Jurkat, Clone E6-1 (cell line): ENCODE measurements at regions not wholly inside any gene's neighbourhood (a gene's known extent, or its start where the extent isn't known, plus 50 kb on each side); places are given as distances from the start of the nearest gene placed in this dataset.

Experiments used
- DNase-seq: peaks from one replicate; pipeline ENCODE4 v3.0.0-alpha.2; 2011; ENCODE audit warnings: low read depth, low spot score
- H3K4me3 ChIP-seq: 2 replicates; pipeline ENCODE4 v1.5.1; 2011; ENCODE audit warnings: mild to moderate bottlenecking, low read length, control low read depth, moderate library complexity

- H3K4me3 ChIP-seq = no peak overlapping the region
- no peak for DNase-seq
These were observed 137.1 kb upstream of the MKLN1 start for GRCh38 chr7:131190581-131190980.

- H3K4me3 ChIP-seq = no peak overlapping the region
- no peak for DNase-seq
These were observed 133.4 kb upstream of the MKLN1 start for GRCh38 chr7:131194070-131194865.

GRCh38 chr7:131196803-131197202 is 130.9 kb upstream of the MKLN1 start:
- DNase-seq = no peak
- no peak overlapping the region for H3K4me3 ChIP-seq

GRCh38 chr7:131197920-131198615 is 129.6 kb upstream of the MKLN1 start:
- H3K4me3 ChIP-seq = no peak overlapping the region
- DNase-seq = no peak

GRCh38 chr7:131202451-131202850 is 125.2 kb upstream of the MKLN1 start:
- no peak for DNase-seq
- no peak overlapping the region for H3K4me3 ChIP-seq

GRCh38 chr7:131203291-131203976 is 124.2 kb upstream of the MKLN1 start:
- no peak for DNase-seq
- no peak overlapping the region for H3K4me3 ChIP-seq

- no peak overlapping the region for H3K4me3 ChIP-seq
- DNase-seq = no peak
These were observed 118.9 kb upstream of the MKLN1 start for GRCh38 chr7:131208777-131209176.

GRCh38 chr7:131210618-131211017 is 117.1 kb upstream of the MKLN1 start:
- no peak overlapping the region for H3K4me3 ChIP-seq
- DNase-seq = no peak

GRCh38 chr7:131211500-131211899 is 116.2 kb upstream of the MKLN1 start:
- no peak overlapping the region for H3K4me3 ChIP-seq
- no peak for DNase-seq

GRCh38 chr7:131212114-131212513 is 115.6 kb upstream of the MKLN1 start:
- no peak for DNase-seq
- no peak overlapping the region for H3K4me3 ChIP-seq

GRCh38 chr7:131218727-131219128 is 108.9 kb upstream of the MKLN1 start:
- no peak for DNase-seq
- H3K4me3 ChIP-seq = no peak overlapping the region

- H3K4me3 ChIP-seq = no peak overlapping the region
- DNase-seq = no peak
These were observed 108.2 kb upstream of the MKLN1 start for GRCh38 chr7:131219312-131220041.

GRCh38 chr7:131221061-131221460 is 106.6 kb upstream of the MKLN1 start:
- no peak overlapping the region for H3K4me3 ChIP-seq
- no peak for DNase-seq

GRCh38 chr7:131222171-131222570 is 105.5 kb upstream of the MKLN1 start:
- DNase-seq = peak; percentile 18
- no peak overlapping the region for H3K4me3 ChIP-seq

- no peak overlapping the region for H3K4me3 ChIP-seq
- no peak for DNase-seq
These were observed 104.5 kb upstream of the MKLN1 start for GRCh38 chr7:131223151-131223550.

- no peak for DNase-seq
- no peak overlapping the region for H3K4me3 ChIP-seq
These were observed 102.7 kb upstream of the MKLN1 start for GRCh38 chr7:131224996-131225395.

GRCh38 chr7:131225619-131226513 is 101.8 kb upstream of the MKLN1 start:
- no peak for DNase-seq
- H3K4me3 ChIP-seq = no peak overlapping the region

- DNase-seq = no peak
- no peak overlapping the region for H3K4me3 ChIP-seq
These were observed 101.2 kb upstream of the MKLN1 start for GRCh38 chr7:131226514-131226865.
